ENCODE measurements at regions not wholly inside any gene's neighbourhood (a gene's known extent, or its start where the extent isn't known, plus 50 kb on each side); places are given as distances from the start of the nearest gene placed in this dataset.

GRCh38 chr11:39249566-39250365, 2209.7 kb downstream of the LRRC4C start:
- Histone ChIP-seq H3K27me3 (ENCODE audit: control insufficient read depth, insufficient read depth, low read length) (no peaks in the 10 kb centered on the region), H3K4me3 (ENCODE audit: low read depth, low read length) (no peak overlapping the region), H3K36me3 (ENCODE audit: control insufficient read depth, insufficient read depth, low read length) (no peaks in the 10 kb centered on the region)
- CTCF ChIA-PET, result interaction anchor here (0.6 kb wide), 1 partner anchor 449 kb away, joined by 3 read pairs; no protein-coding TSS in a partner anchor
- no peak for DNase-seq (ENCODE audit: low read depth)
- no peak for TF ChIP-seq CTCF (IDR thresholded peaks at IDR 0.05; ENCODE audit: insufficient read depth, low read depth, low read length)
- POLR2A ChIA-PET, result no interaction called here

GRCh38 chr11:39247570-39248137, 2211.8 kb downstream of the LRRC4C start:
- Histone ChIP-seq H3K36me3 (ENCODE audit: control insufficient read depth, insufficient read depth, low read length) (no peaks in the 10 kb centered on the region), H3K27me3 (ENCODE audit: control insufficient read depth, insufficient read depth, low read length) (no peaks in the 10 kb centered on the region), H3K4me3 (ENCODE audit: low read depth, low read length) (no peak overlapping the region)
- TF ChIP-seq CTCF (IDR thresholded peaks at IDR 0.05; ENCODE audit: insufficient read depth, low read depth, low read length), result no peak
- ChIA-PET POLR2A (no interaction called here), CTCF (no interaction called here)
- DNase-seq (ENCODE audit: low read depth), result no peak

- no peak for DNase-seq (ENCODE audit: low read depth)
- Histone ChIP-seq H3K27me3 (ENCODE audit: control insufficient read depth, insufficient read depth, low read length) (no peaks in the 10 kb centered on the region), H3K4me3 (ENCODE audit: low read depth, low read length) (no peak overlapping the region), H3K36me3 (ENCODE audit: control insufficient read depth, insufficient read depth, low read length) (no peaks in the 10 kb centered on the region)
- no peak for TF ChIP-seq CTCF (IDR thresholded peaks at IDR 0.05; ENCODE audit: insufficient read depth, low read depth, low read length)
- ChIA-PET CTCF (no interaction called here), POLR2A (no interaction called here)
These were observed 2219.9 kb downstream of the LRRC4C start for GRCh38 chr11:39239553-39239952.

GRCh38 chr11:39236916-39237315, 2222.5 kb downstream of the LRRC4C start:
- POLR2A ChIA-PET, result no interaction called here
- no peak overlapping the region for H3K4me3 ChIP-seq (ENCODE audit: low read depth, low read length)
- CTCF ChIA-PET, result no interaction called here
- TF ChIP-seq CTCF (IDR thresholded peaks at IDR 0.05; ENCODE audit: insufficient read depth, low read depth, low read length), result no peak
- DNase-seq (ENCODE audit: low read depth), result no peak
- no peaks in the 10 kb centered on the region for H3K27me3 ChIP-seq (ENCODE audit: control insufficient read depth, insufficient read depth, low read length)
- no peaks in the 10 kb centered on the region for H3K36me3 ChIP-seq (ENCODE audit: control insufficient read depth, insufficient read depth, low read length)

- no peak for TF ChIP-seq CTCF (IDR thresholded peaks at IDR 0.05; ENCODE audit: insufficient read depth, low read depth, low read length)
- no peaks in the 10 kb centered on the region for H3K27me3 ChIP-seq (ENCODE audit: control insufficient read depth, insufficient read depth, low read length)
- ChIA-PET CTCF (no interaction called here), POLR2A (no interaction called here)
- no peak overlapping the region for H3K4me3 ChIP-seq (ENCODE audit: low read depth, low read length)
- no peak for DNase-seq (ENCODE audit: low read depth)
- no peaks in the 10 kb centered on the region for H3K36me3 ChIP-seq (ENCODE audit: control insufficient read depth, insufficient read depth, low read length)
These were observed 2237.8 kb downstream of the LRRC4C start for GRCh38 chr11:39221550-39222138.
